Gastroesophageal sphincter (tissue), 3 donors: ENCODE measurements at regions not wholly inside any gene's neighbourhood (a gene's known extent, or its start where the extent isn't known, plus 50 kb on each side); places are given as distances from the start of the nearest gene placed in this dataset.
"Not testable (repeated sequence)": the region's sequence is repeated elsewhere in the genome, so short reads cannot be mapped to it uniquely, and the experiment has no call there.

Experiments used
- CTCF ChIP-seq, 4 experiments: fragments of 200-600 bp in 2 of 4; fragments of 450-650 bp in 2 of 4; sonication (generic) in 1 of 4; IDR thresholded peaks; one replicate each; pipeline ENCODE4 v1.5.1; 2017 to 2019; ENCODE audit warnings: antibody characterized with exemption in 4 of 4, mild to moderate bottlenecking in 2 of 4, moderate library complexity in 2 of 4
- POLR2A ChIP-seq, 2 donors: fragments of 450-650 bp; IDR thresholded peaks; one replicate each; pipeline ENCODE4 v1.6.1; 2017; ENCODE audit warnings: antibody characterized with exemption in 2 of 2, mild to moderate bottlenecking in 2 of 2, moderate library complexity in 1 of 2
- POLR2AphosphoS5 ChIP-seq: sonication (generic); formaldehyde crosslinking; IDR thresholded peaks from one replicate; pipeline ENCODE4 v1.6.1; 2017; ENCODE audit warnings: antibody characterized with exemption

DNA sequence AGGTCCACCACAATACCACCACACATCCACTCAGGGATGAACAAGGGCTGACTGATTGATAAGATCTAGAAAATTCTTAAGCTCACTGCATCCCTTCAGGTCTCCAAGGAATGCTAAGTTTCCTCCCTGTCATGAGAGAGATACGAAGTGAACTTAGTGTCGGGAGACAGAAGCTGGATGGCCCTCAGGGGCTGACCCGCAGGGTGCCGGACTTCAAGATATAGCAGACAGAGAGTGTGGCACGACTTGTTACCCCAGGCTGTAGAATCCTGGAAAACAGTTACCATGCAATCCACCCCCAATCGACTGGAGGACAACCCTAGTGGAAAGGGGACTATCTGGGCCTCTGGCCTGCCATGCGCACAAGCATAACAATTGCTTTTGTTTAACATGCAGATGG lies 1217.5 kb upstream of the ATXN8OS start:
- not testable (repeated sequence) for TF ChIP-seq CTCF (IDR thresholded peaks at IDR 0.05); POLR2A (IDR thresholded peaks at IDR 0.05); POLR2AphosphoS5
